ENCODE measurements at regions not wholly inside any gene's neighbourhood (a gene's known extent, or its start where the extent isn't known, plus 50 kb on each side); places are given as distances from the start of the nearest gene placed in this dataset.
"Not testable (repeated sequence)": the region's sequence is repeated elsewhere in the genome, so short reads cannot be mapped to it uniquely, and the experiment has no call there.

GRCh38 chr7:69211336-69211735, 386.9 kb upstream of the AUTS2 start:
- H3K9ac ChIP-seq (ENCODE audit: low read length): no peak overlapping the region
- H3K9me3 ChIP-seq (ENCODE audit: insufficient read depth, low read length): no peaks in the 10 kb centered on the region
- H3K79me2 ChIP-seq (ENCODE audit: low read length): no peaks in the 10 kb centered on the region
- no peak overlapping the region for H3K27ac ChIP-seq (ENCODE audit: low read length)
- H3K36me3 ChIP-seq (replicated peaks; ENCODE audit: low read depth, low read length): no peaks in the 10 kb centered on the region
- TF ChIP-seq, protein P1, sequence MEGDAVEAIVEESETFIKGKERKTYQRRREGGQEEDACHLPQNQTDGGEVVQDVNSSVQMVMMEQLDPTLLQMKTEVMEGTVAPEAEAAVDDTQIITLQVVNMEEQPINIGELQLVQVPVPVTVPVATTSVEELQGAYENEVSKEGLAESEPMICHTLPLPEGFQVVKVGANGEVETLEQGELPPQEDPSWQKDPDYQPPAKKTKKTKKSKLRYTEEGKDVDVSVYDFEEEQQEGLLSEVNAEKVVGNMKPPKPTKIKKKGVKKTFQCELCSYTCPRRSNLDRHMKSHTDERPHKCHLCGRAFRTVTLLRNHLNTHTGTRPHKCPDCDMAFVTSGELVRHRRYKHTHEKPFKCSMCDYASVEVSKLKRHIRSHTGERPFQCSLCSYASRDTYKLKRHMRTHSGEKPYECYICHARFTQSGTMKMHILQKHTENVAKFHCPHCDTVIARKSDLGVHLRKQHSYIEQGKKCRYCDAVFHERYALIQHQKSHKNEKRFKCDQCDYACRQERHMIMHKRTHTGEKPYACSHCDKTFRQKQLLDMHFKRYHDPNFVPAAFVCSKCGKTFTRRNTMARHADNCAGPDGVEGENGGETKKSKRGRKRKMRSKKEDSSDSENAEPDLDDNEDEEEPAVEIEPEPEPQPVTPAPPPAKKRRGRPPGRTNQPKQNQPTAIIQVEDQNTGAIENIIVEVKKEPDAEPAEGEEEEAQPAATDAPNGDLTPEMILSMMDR (IDR thresholded peaks at IDR 0.05; ENCODE audit: low read depth, low read length): no peak
- TF ChIP-seq EZH2phosphoT487 (IDR thresholded peaks at IDR 0.05; ENCODE audit: low read depth): no peak
- no peak overlapping the region for H2AFZ ChIP-seq (ENCODE audit: low read depth, low read length)
- no peaks in the 10 kb centered on the region for H4K20me1 ChIP-seq (ENCODE audit: insufficient read depth, low read length)
- H3K4me3 ChIP-seq (ENCODE audit: low read length): no peak overlapping the region
- H3K4me1 ChIP-seq (ENCODE audit: low read length): no peaks in the 10 kb centered on the region
- no peak overlapping the region for H3K4me2 ChIP-seq (ENCODE audit: low read length)
- no peaks in the 10 kb centered on the region for H3K27me3 ChIP-seq (ENCODE audit: low read depth, low read length)

- no peak overlapping the region for H3K4me2 ChIP-seq (ENCODE audit: low read length)
- no peak overlapping the region for H3K4me3 ChIP-seq (ENCODE audit: low read length)
- H3K9me3 ChIP-seq (ENCODE audit: insufficient read depth, low read length): no peaks in the 10 kb centered on the region
- no peaks in the 10 kb centered on the region for H3K79me2 ChIP-seq (ENCODE audit: low read length)
- no peak for TF ChIP-seq EZH2phosphoT487 (IDR thresholded peaks at IDR 0.05; ENCODE audit: low read depth)
- TF ChIP-seq, protein P1 (IDR thresholded peaks at IDR 0.05; ENCODE audit: low read depth, low read length): no peak
- H3K27me3 ChIP-seq (ENCODE audit: low read depth, low read length): no peaks in the 10 kb centered on the region
- H3K9ac ChIP-seq (ENCODE audit: low read length): no peak overlapping the region
- no peaks in the 10 kb centered on the region for H3K4me1 ChIP-seq (ENCODE audit: low read length)
- no peak overlapping the region for H2AFZ ChIP-seq (ENCODE audit: low read depth, low read length)
- H3K36me3 ChIP-seq (replicated peaks; ENCODE audit: low read depth, low read length): no peaks in the 10 kb centered on the region
- H4K20me1 ChIP-seq (ENCODE audit: insufficient read depth, low read length): no peaks in the 10 kb centered on the region
- no peak overlapping the region for H3K27ac ChIP-seq (ENCODE audit: low read length)
Measured at GRCh38 chr7:69211739-69212138, 386.5 kb upstream of the AUTS2 start.

DNA sequence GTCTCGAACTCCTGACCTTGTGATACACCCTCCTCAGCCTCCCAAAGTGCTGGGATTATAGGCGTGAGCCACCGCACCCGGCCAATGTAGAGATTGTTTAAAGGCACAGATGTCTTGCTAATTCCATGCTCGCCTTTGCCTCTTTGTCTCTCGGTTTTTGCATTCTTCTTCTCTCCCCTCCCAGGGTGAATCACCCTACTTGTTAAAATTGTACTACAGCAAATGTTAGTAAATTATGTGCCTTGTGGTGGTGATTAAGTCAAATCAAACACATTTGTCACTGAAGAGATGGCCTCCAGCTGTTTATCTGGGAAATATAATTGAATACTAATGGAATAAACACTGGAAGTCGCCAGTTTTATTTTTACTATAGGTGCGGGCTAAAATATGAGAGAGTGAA, 384.4 kb upstream of the AUTS2 start:
- Histone ChIP-seq H3K27ac (ENCODE audit: low read length) (no peak overlapping the region), H2AFZ (ENCODE audit: low read depth, low read length) (no peak overlapping the region), H3K9me3 (ENCODE audit: insufficient read depth, low read length) (no peaks in the 10 kb centered on the region), H3K4me1 (ENCODE audit: low read length) (no peaks in the 10 kb centered on the region), H4K20me1 (ENCODE audit: insufficient read depth, low read length) (no peaks in the 10 kb centered on the region), H3K9ac (ENCODE audit: low read length) (no peak overlapping the region), H3K79me2 (ENCODE audit: low read length) (no peaks in the 10 kb centered on the region), H3K27me3 (ENCODE audit: low read depth, low read length) (no peaks in the 10 kb centered on the region), H3K4me2 (ENCODE audit: low read length) (no peak overlapping the region), H3K36me3 (replicated peaks; ENCODE audit: low read depth, low read length) (no peaks in the 10 kb centered on the region), H3K4me3 (ENCODE audit: low read length) (no peak overlapping the region)
- TF ChIP-seq, protein P1 (IDR thresholded peaks at IDR 0.05; ENCODE audit: low read depth, low read length): no peak
- TF ChIP-seq EZH2phosphoT487 (IDR thresholded peaks at IDR 0.05; ENCODE audit: low read depth): no peak

GRCh38 chr7:69215516-69215915, 382.8 kb upstream of the AUTS2 start:
- H3K4me2 ChIP-seq (ENCODE audit: low read length); H3K9ac ChIP-seq (ENCODE audit: low read length); H3K4me1 ChIP-seq (ENCODE audit: low read length); H3K79me2 ChIP-seq (ENCODE audit: low read length); H3K4me3 ChIP-seq (ENCODE audit: low read length); H3K27ac ChIP-seq (ENCODE audit: low read length); H3K36me3 ChIP-seq (replicated peaks; ENCODE audit: low read depth, low read length); H2AFZ ChIP-seq (ENCODE audit: low read depth, low read length); H4K20me1 ChIP-seq (ENCODE audit: insufficient read depth, low read length); H3K9me3 ChIP-seq (ENCODE audit: insufficient read depth, low read length); H3K27me3 ChIP-seq (ENCODE audit: low read depth, low read length): not testable (repeated sequence)

Measured in OCI-LY3 (cell line).